IMR-90 (cell line): ENCODE measurements at regions not wholly inside any gene's neighbourhood (a gene's known extent, or its start where the extent isn't known, plus 50 kb on each side); places are given as distances from the start of the nearest gene placed in this dataset.
A peak's percentile ranks its signal among the peaks of the same experiment; 100 is the strongest.

Source experiments
- ATAC-seq: fragments of 200-7000 bp; cut with Tn5 transposase; 2 replicates; pipeline ENCODE4 v1.9.1; 2020; ENCODE audit warnings: low read depth, mild to moderate bottlenecking, moderate library complexity
- BruUV-seq: library from RNA; stranded (reverse); fragments of 400-500 nt; replicated peaks from 2 replicates; lab custom pipeline; 2021; lab: Mats Ljungman, UMichigan
- CTCF ChIA-PET: fragments of 300-600 bp; formaldehyde crosslinking; extraction: SDS; loops from one replicate; lab custom pipeline; 2021; ENCODE audit warnings: antibody characterized with exemption; lab: Yijun Ruan, JAX
- POLR2A ChIA-PET: fragments of 300-600 bp; sonication (Branson Sonifier 250); formaldehyde crosslinking; loops from one replicate; lab custom pipeline; 2022; ENCODE audit warnings: antibody characterized with exemption; ENCODE audit not compliant: unreplicated experiment; lab: Charles Lee
- DNase-seq: peaks from one replicate; pipeline ENCODE4 v3.0.0; 2013
- H2AFZ ChIP-seq: replicated peaks from 2 replicates; pipeline ENCODE3; 2013; ENCODE audit warnings: low read length, mild to moderate bottlenecking; ENCODE audit not compliant: poor library complexity
- H2AK5ac ChIP-seq: 2 replicates; pipeline ENCODE4 v1.6.1; 2013; ENCODE audit warnings: low read depth, low read length, inconsistent platforms
- H2AK9ac ChIP-seq: replicated peaks from 2 replicates; pipeline ENCODE3; 2013; ENCODE audit warnings: mild to moderate bottlenecking, low read depth, low read length, moderate library complexity; ENCODE audit not compliant: poor library complexity
- H2BK120ac ChIP-seq: 2 replicates; pipeline ENCODE4 v1.6.1; 2013; ENCODE audit warnings: low read depth, low read length, inconsistent platforms
- H2BK15ac ChIP-seq: 3 replicates; pipeline ENCODE4 v1.6.1; 2013; ENCODE audit warnings: low read depth, low read length, inconsistent platforms
- H2BK20ac ChIP-seq: 2 replicates; pipeline ENCODE4 v1.6.1; 2013; ENCODE audit warnings: low read depth, mild to moderate bottlenecking, inconsistent platforms, low read length, moderate library complexity
- H2BK5ac ChIP-seq: 2 replicates; pipeline ENCODE4 v1.6.1; 2013; ENCODE audit warnings: mild to moderate bottlenecking, low read depth, low read length, inconsistent platforms; ENCODE audit not compliant: poor library complexity, severe bottlenecking
- H3K14ac ChIP-seq: replicated peaks from 2 replicates; pipeline ENCODE4 v1.6.1; 2013; ENCODE audit warnings: low read depth, low read length, inconsistent platforms
- H3K18ac ChIP-seq: 2 replicates; pipeline ENCODE4 v1.6.1; 2013; ENCODE audit warnings: low read depth, low read length, control low read depth
- H3K23ac ChIP-seq: 2 replicates; pipeline ENCODE4 v1.6.1; 2013; ENCODE audit warnings: low read depth, low read length, inconsistent platforms
- H3K27ac ChIP-seq: 2 replicates; pipeline ENCODE4 v1.5.1; 2013; ENCODE audit warnings: mild to moderate bottlenecking, control low read depth, low read length; ENCODE audit not compliant: insufficient read depth
- H3K27me3 ChIP-seq: 2 replicates; pipeline ENCODE4 v1.6.1; 2013; ENCODE audit warnings: low read length; ENCODE audit not compliant: control insufficient read depth, insufficient read depth
- H3K36me3 ChIP-seq: 2 replicates; pipeline ENCODE4 v1.6.1; 2013; ENCODE audit warnings: low read length, mixed read lengths; ENCODE audit not compliant: control insufficient read depth, insufficient read depth
- H3K4ac ChIP-seq: 2 replicates; pipeline ENCODE4 v1.6.1; 2013; ENCODE audit warnings: low read depth, low read length, inconsistent platforms
- H3K4me1 ChIP-seq: 2 replicates; pipeline ENCODE4 v1.6.1; 2013; ENCODE audit warnings: low read length, mixed read lengths; ENCODE audit not compliant: control insufficient read depth, insufficient read depth
- H3K4me2 ChIP-seq: 2 replicates; pipeline ENCODE4 v1.6.1; 2013; ENCODE audit warnings: low read depth, mild to moderate bottlenecking, control low read depth, low read length, moderate library complexity
- H3K4me3 ChIP-seq: 2 replicates; pipeline ENCODE4 v1.5.1; 2013; ENCODE audit warnings: low read depth, mild to moderate bottlenecking, control low read depth, low read length, moderate library complexity; ENCODE audit not compliant: insufficient read depth
- H3K56ac ChIP-seq: 2 replicates; pipeline ENCODE4 v1.6.1; 2013; ENCODE audit warnings: low read length, inconsistent platforms; ENCODE audit not compliant: insufficient read depth; ENCODE audit errors: extremely low read depth
- H3K79me1 ChIP-seq, 2 experiments: 2 replicates each; pipeline ENCODE4 v1.6.1; 2013; ENCODE audit warnings: low read length in 2 of 2, inconsistent platforms in 1 of 2, low read depth in 1 of 2
- H3K9ac ChIP-seq: 2 replicates; pipeline ENCODE4 v1.6.1; 2013; ENCODE audit warnings: low read depth, low read length, control low read depth
- H3K9me1 ChIP-seq: 2 replicates; pipeline ENCODE4 v1.6.1; 2013; ENCODE audit warnings: low read length, inconsistent platforms; ENCODE audit not compliant: insufficient read depth
- H3K9me3 ChIP-seq: 2 replicates; pipeline ENCODE4 v1.6.1; 2013; ENCODE audit warnings: low read length; ENCODE audit not compliant: control insufficient read depth, insufficient read depth
- H4K20me1 ChIP-seq: 2 replicates; pipeline ENCODE4 v1.6.1; 2013; ENCODE audit warnings: low read length, inconsistent platforms; ENCODE audit not compliant: insufficient read depth
- H4K5ac ChIP-seq: 2 replicates; pipeline ENCODE4 v1.6.1; 2013; ENCODE audit warnings: mild to moderate bottlenecking, low read depth, low read length, control low read depth
- H4K8ac ChIP-seq, 2 experiments: 2 replicates each; pipeline ENCODE4 v1.6.1; 2013; ENCODE audit warnings: low read depth in 2 of 2, low read length in 2 of 2, control low read depth in 1 of 2, inconsistent platforms in 1 of 2
- H4K91ac ChIP-seq: 2 replicates; pipeline ENCODE4 v1.6.1; 2013; ENCODE audit warnings: low read depth, low read length, inconsistent platforms; ENCODE audit not compliant: insufficient read depth
- BHLHE40 ChIP-seq: fragments of 150-350 bp; IDR thresholded peaks from 2 replicates; pipeline ENCODE4 v1.6.1; 2016; ENCODE audit warnings: mild to moderate bottlenecking, low read depth, low read length
- CEBPB ChIP-seq: IDR thresholded peaks from 2 replicates; pipeline ENCODE4 v1.6.1; 2012; ENCODE audit warnings: low read depth, low read length, improper control_type of control experiment
- CHD1 ChIP-seq: IDR thresholded peaks from 2 replicates; pipeline ENCODE4 v1.6.1; 2012; ENCODE audit warnings: low read depth, low read length, improper control_type of control experiment
- CTCF ChIP-seq: conservative IDR thresholded peaks from 2 replicates; pipeline ENCODE4 v1.5.1; 2012; ENCODE audit warnings: mild to moderate bottlenecking, low read depth, low read length, improper control_type of control experiment
- FOS ChIP-seq: fragments of 150-350 bp; IDR thresholded peaks from 2 replicates; pipeline ENCODE4 v1.6.1; 2016; ENCODE audit warnings: low read depth, low read length
- MAFK ChIP-seq: IDR thresholded peaks from 2 replicates; pipeline ENCODE4 v1.6.1; 2012; ENCODE audit warnings: low read depth, low read length, improper control_type of control experiment
- MAZ ChIP-seq: IDR thresholded peaks from 2 replicates; pipeline ENCODE4 v1.6.1; 2012; ENCODE audit warnings: low read depth, mild to moderate bottlenecking, low read length, improper control_type of control experiment, moderate library complexity, borderline replicate concordance
- MXI1 ChIP-seq: IDR thresholded peaks from 2 replicates; pipeline ENCODE4 v1.6.1; 2012; ENCODE audit warnings: low read depth, mild to moderate bottlenecking, low read length, moderate library complexity, borderline replicate concordance
- NFE2L2 ChIP-seq: fragments of 150-350 bp; IDR thresholded peaks from 2 replicates; pipeline ENCODE4 v1.6.1; 2016; ENCODE audit warnings: low read depth, mild to moderate bottlenecking, low read length
- POLR2A ChIP-seq: IDR thresholded peaks from 2 replicates; pipeline ENCODE4 v1.6.1; 2012; ENCODE audit warnings: mild to moderate bottlenecking, low read depth, low read length
- RAD21 ChIP-seq: IDR thresholded peaks from 2 replicates; pipeline ENCODE4 v1.6.1; 2012; ENCODE audit warnings: low read length, improper control_type of control experiment
- RCOR1 ChIP-seq: IDR thresholded peaks from 2 replicates; pipeline ENCODE4 v1.6.1; 2012; ENCODE audit warnings: mild to moderate bottlenecking, low read length, improper control_type of control experiment; ENCODE audit not compliant: insufficient replicate concordance
- RFX5 ChIP-seq: IDR thresholded peaks from 2 replicates; pipeline ENCODE4 v1.8.0; 2012; ENCODE audit warnings: low read depth, mild to moderate bottlenecking, low read length, moderate library complexity
- SMC3 ChIP-seq: fragments of 150-350 bp; IDR thresholded peaks from 2 replicates; pipeline ENCODE4 v1.6.1; 2016; ENCODE audit warnings: low read depth, mild to moderate bottlenecking, antibody characterized with exemption, low read length, moderate library complexity
- USF2 ChIP-seq: fragments of 150-350 bp; IDR thresholded peaks from 2 replicates; pipeline ENCODE4 v1.6.1; 2017; ENCODE audit warnings: mild to moderate bottlenecking, antibody characterized with exemption, low read length, low read depth
- WGBS, 2 experiments: methylation state at CpG; one replicate each; pipeline versions ENCODE4 v1.1.5 to v1.1.7; 2013; ENCODE audit warnings: missing lambda C conversion rate in 2 of 2; ENCODE audit not compliant: insufficient read length in 1 of 2; ENCODE audit errors: extremely low coverage in 2 of 2; 5-methylcytosine and 5-hydroxymethylcytosine counted together
- dilution Hi-C: fragments of 300-500 bp; cut with HindIII; formaldehyde crosslinking; loops from one replicate; pipeline ENCODE4 v1.14.3; 2018; ENCODE audit warnings: low sequenced_read_pairs; ENCODE audit not compliant: unreplicated experiment
- in situ Hi-C: fragments of 300-500 bp; cut with MboI; formaldehyde crosslinking; loops from 3 replicates; pipeline ENCODE4 v1.14.3; 2019; ENCODE audit warnings: low sequenced_read_pairs, inconsistent platforms, mixed read lengths
- intact Hi-C: fragments of 100-400 bp; cut with micrococcal nuclease; formaldehyde crosslinking; loops from 2 replicates; pipeline ENCODE4 v1.10.0; 2022
- TF ChIP-seq, protein P1 (sequence below): fragments of 150-350 bp; IDR thresholded peaks from 2 replicates; pipeline ENCODE4 v1.6.1; 2016; ENCODE audit warnings: low read depth, mild to moderate bottlenecking, low read length, moderate library complexity, borderline replicate concordance

GRCh38 chr5:17123010-17123409 lies 94.4 kb upstream of the BASP1 start:
- intact Hi-C loops: no loop called here
- Histone ChIP-seq H2AK9ac (no peak overlapping the region), H3K4me2 (no peak overlapping the region), H2BK15ac (peak overlapping the region; percentile 88), H4K5ac (0 out of 2 replicates have a peak overlapping the region, but pooled peaks have one; percentile 56), H3K4me1 (peaks cover 13% of the 10 kb centered on the region), H3K18ac (peak overlapping the region; percentile 63; the same call in 1 of the 2 replicates), H2AFZ (no peak overlapping the region), H3K9me1 (peaks cover 24% of the 10 kb centered on the region), H3K14ac (peak overlapping the region; percentile 85; the same call in 1 of the 2 replicates), H3K27ac (no peak overlapping the region), H4K8ac (peak overlapping the region in 1 of 2 experiments; percentile 75; a peak in 2 of 4 replicates), H3K56ac (no peak overlapping the region), H3K79me1 (peaks cover 13 to 34% of the 10 kb centered on the region in 2 experiments), H3K9ac (no peak overlapping the region), H3K4ac (peak overlapping the region; percentile 69; the same call in 1 of the 2 replicates), H3K27me3 (no peaks in the 10 kb centered on the region), H2BK5ac (no peak overlapping the region), H2BK120ac (peak overlapping the region; percentile 85), H3K23ac (no peak overlapping the region), H2AK5ac (peak overlapping the region; percentile 78; the same call in 1 of the 2 replicates), H3K36me3 (no peaks in the 10 kb centered on the region), H3K4me3 (no peak overlapping the region), H2BK20ac (peak overlapping the region; percentile 84; the same call in 1 of the 2 replicates), H4K91ac (peak overlapping the region; percentile 70), H3K9me3 (no peaks in the 10 kb centered on the region), H4K20me1 (no peaks in the 10 kb centered on the region)
- dilution Hi-C loops: no loop called here
- POLR2A ChIA-PET: no interaction called here
- WGBS, 2 experiments: no CpG with 5 or more reads among the region's 5 CpGs
- no TSS peak for BruUV-seq
- DNase-seq: no peak
- CTCF ChIA-PET: no interaction called here
- no peak for ATAC-seq
- no peak for TF ChIP-seq CHD1
- TF ChIP-seq USF2: no peak
- TF ChIP-seq, protein P1, sequence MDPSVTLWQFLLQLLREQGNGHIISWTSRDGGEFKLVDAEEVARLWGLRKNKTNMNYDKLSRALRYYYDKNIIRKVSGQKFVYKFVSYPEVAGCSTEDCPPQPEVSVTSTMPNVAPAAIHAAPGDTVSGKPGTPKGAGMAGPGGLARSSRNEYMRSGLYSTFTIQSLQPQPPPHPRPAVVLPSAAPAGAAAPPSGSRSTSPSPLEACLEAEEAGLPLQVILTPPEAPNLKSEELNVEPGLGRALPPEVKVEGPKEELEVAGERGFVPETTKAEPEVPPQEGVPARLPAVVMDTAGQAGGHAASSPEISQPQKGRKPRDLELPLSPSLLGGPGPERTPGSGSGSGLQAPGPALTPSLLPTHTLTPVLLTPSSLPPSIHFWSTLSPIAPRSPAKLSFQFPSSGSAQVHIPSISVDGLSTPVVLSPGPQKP: no peak
- no peak for TF ChIP-seq POLR2A
- TF ChIP-seq RAD21: no peak
- TF ChIP-seq MXI1: no peak
- TF ChIP-seq RFX5: no peak
- TF ChIP-seq CTCF: no peak
- no peak for TF ChIP-seq SMC3
- no peak for TF ChIP-seq BHLHE40
- no peak for TF ChIP-seq FOS
- TF ChIP-seq RCOR1: no peak
- TF ChIP-seq MAFK: no peak
- TF ChIP-seq NFE2L2: no peak
- TF ChIP-seq CEBPB: no peak
- TF ChIP-seq MAZ: no peak
- in situ Hi-C loops: no loop called here
